Omental fat pad (tissue), 3 donors: ENCODE measurements at regions not wholly inside any gene's neighbourhood (a gene's known extent, or its start where the extent isn't known, plus 50 kb on each side); places are given as distances from the start of the nearest gene placed in this dataset.

Experiments
- ATAC-seq: fragments of 150-250 bp; one replicate; pipeline ENCODE4 v1.9.1; 2016; ENCODE audit warnings: mild to moderate bottlenecking, moderate library complexity; ENCODE audit not compliant: low FRiP score
- DNase-seq: peaks from one replicate; pipeline ENCODE4 v3.0.0-alpha.2; 2019; ENCODE audit warnings: low spot score
- TF ChIP-seq, protein P1 (sequence below), 3 donors: fragments of 450-650 bp; IDR thresholded peaks; one replicate each; pipeline ENCODE4 v1.5.1; 2016 to 2017; ENCODE audit warnings: antibody characterized with exemption in 3 of 3, mild to moderate bottlenecking in 3 of 3, moderate library complexity in 2 of 3

DNA sequence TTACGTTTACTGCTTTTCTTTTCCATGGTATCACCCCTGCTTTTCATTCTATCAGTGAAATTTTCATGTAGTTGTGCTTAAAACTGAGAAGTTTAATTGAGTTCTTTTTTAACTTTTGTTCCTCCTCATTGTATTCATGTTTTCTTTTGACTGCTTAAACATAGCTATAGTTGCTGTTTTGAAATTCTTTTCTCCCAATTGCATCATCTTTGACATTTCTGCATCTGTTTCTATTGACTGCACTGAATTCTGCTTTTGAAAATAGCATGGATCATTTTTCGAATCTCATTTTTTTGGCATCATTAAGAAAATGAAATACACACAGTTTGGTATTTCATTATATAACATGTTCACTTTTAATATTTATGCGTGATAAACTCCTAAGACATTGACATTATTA is 694.9 kb downstream of the MECOM start:
- TF ChIP-seq, protein P1, sequence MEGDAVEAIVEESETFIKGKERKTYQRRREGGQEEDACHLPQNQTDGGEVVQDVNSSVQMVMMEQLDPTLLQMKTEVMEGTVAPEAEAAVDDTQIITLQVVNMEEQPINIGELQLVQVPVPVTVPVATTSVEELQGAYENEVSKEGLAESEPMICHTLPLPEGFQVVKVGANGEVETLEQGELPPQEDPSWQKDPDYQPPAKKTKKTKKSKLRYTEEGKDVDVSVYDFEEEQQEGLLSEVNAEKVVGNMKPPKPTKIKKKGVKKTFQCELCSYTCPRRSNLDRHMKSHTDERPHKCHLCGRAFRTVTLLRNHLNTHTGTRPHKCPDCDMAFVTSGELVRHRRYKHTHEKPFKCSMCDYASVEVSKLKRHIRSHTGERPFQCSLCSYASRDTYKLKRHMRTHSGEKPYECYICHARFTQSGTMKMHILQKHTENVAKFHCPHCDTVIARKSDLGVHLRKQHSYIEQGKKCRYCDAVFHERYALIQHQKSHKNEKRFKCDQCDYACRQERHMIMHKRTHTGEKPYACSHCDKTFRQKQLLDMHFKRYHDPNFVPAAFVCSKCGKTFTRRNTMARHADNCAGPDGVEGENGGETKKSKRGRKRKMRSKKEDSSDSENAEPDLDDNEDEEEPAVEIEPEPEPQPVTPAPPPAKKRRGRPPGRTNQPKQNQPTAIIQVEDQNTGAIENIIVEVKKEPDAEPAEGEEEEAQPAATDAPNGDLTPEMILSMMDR (IDR thresholded peaks at IDR 0.05) = no peak
- ATAC-seq = no peak

DNA sequence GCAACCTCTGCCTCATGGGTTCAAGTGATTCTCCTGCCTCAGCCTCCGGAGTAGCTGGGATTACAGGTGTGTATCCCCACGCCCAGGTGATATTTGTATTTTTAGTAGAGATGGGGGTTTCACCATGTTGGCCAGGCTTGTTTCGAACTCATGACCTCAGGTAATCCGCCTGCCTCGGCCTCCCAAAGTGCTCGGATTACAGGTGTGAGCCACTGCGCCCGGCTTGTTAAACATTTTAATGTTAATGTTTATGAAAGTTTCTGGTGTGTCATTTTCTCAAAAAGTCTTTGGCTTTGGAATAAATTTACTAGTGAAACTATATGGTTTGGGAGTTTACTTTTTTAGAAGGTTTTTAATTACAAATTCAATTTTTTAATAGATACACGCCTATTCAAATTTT is 698.8 kb downstream of the MECOM start:
- ATAC-seq (no peak), DNase-seq (no peak)
- TF ChIP-seq, protein P1 (IDR thresholded peaks at IDR 0.05) = no peak

More for the DNA sequence above, 694.9 kb downstream of the MECOM start:
- DNase-seq = no peak

DNA sequence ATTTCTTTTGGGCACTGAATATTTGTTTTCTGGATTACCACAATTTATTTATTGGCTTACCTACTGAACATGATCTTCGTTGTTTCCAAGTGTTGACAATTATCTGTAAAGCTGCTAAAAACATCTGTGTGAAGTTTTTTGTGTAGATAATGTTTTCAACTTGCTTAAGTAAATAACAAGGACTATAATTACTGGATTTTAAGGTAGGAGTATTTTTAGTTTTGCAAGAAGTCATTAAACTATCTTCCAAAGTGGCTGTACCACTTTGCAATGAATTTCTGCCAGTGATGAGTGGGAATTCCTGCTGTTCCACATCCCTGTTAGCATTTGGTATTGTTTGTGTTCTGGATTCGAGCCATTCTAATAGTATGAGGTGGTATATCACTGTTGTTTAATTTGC is 702.2 kb downstream of the MECOM start:
- ATAC-seq = no peak
- TF ChIP-seq, protein P1 (IDR thresholded peaks at IDR 0.05) = no peak
- DNase-seq = no peak

DNA sequence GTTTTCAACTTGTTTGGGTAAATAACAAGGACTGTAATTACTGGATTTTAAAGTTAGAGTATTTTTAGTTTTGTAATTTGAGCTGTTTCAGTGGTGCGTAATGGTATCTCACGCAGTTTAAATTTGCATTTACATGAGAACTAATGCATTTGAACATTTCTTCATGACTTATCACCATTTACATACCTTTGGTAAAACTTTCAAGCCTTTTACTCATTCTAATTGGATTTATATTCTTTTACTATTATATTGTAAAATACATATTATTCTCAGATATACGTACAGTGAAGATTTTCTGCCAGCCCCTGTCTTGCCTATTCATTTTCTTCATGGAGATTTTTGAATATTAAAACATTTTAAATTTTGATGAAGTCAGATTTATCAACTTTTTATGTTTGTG is 703.8 kb downstream of the MECOM start:
- DNase-seq = no peak
- ATAC-seq = no peak
- TF ChIP-seq, protein P1 (IDR thresholded peaks at IDR 0.05) = no peak

DNA sequence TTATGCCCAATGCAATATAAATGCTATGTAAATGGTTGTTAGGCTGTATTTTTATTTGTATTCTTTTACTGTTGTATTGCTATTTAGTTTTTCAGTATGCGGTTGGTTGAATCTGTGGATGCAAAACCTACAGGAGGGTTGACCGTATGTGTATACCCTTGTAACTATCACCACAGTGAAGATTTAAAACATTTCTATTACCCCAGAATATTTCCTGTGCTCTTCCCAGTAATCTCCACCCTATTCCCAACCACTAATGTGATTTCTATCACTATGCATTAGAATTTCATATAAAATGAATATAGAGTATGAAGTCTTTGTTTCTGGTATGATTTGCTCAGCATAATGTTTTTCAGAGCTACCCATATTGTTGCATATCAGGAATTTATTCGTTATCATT is 705.0 kb downstream of the MECOM start:
- DNase-seq = no peak
- TF ChIP-seq, protein P1 (IDR thresholded peaks at IDR 0.05) = no peak
- ATAC-seq = no peak

DNA sequence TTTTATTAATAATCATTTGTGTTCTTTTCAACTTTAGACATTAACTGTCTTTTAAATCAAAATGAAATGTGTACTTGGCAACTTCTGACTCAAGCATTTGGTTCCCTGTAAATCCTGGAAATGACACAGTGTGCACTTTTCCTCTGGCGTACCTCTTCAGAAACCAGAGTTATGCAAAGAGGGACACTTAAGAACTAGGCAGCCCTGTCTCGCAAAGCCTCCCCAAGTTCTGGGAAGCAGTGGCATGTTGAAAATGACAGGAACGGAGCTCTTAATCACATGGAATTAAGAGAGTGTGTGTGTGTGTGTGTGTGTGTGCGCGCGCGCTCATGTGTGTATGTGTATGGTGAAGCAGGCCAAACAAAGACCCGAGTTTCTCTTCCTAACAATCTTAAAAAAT is 707.4 kb downstream of the MECOM start:
- ATAC-seq (no peak), DNase-seq (no peak)
- TF ChIP-seq, protein P1 (IDR thresholded peaks at IDR 0.05) = no peak

DNA sequence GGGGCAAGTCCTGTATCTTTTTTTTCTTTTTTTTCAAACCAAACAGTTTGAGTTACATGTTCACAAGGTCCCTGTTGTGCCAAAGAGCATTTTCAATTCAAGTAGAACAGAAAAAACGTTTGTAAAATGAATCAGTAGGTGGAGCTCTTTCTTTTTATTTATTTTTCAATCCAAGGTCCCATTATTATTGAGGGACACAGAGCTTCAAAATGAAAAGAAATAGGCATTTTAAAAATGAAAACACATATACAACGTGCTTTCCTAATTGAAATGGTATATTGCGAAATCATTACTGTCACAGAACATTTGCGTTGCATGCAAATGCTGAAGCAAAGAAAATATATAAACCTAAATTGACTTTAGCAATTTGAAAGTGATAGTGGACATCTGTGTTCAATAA is 711.0 kb downstream of the MECOM start:
- TF ChIP-seq, protein P1 (IDR thresholded peaks at IDR 0.05) = no peak
- ATAC-seq = no peak
- no peak for DNase-seq
